HG03280 (cell line): ENCODE measurements at regions not wholly inside any gene's neighbourhood (a gene's known extent, or its start where the extent isn't known, plus 50 kb on each side); places are given as distances from the start of the nearest gene placed in this dataset.

ENCODE experiments used
- ATAC-seq: cut with Tn5 transposase; IDR thresholded peaks from one replicate; pipeline ENCODE4 v1.9.1; 2021; ENCODE audit warnings: mild to moderate bottlenecking, moderate library complexity; ENCODE audit not compliant: unreplicated experiment

DNA sequence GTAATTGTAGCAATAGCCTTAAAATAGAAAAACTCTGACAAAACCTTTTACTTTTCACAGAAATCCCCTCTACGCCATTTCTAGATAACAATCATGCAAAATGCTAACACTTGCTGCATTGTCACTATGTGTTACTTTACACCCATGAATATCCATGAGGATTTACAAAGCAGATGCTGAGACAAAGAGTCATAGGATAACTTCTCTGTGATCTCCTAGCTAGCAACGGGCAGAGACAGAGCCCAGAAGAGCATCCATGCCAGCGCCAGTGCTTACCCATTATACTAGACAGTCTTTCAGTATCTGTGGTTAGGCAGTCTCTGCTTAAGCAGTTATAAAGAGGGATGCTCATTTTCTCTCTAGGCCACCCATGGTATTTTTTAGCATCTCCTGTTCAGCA lies 474.1 kb downstream of the CAAP1 start:
- no peak for ATAC-seq

DNA sequence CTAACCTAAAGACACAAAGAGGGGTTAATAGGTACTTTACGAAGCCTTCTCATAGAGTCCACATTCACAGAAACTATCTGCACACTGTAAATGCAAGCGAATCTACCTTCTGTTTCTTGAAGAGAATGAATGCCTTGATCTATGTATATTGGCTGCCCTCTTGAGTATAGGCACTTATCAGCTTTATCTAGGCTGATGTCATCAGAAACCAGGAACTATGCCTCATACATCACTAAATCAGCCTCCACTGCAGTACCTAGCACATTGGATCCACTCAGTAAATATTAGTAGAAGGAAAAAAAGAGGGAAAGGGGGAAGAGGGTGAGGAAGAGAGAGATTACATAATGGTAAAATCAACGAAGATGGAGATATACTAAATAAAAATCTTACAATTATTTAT lies 477.1 kb downstream of the CAAP1 start:
- no peak for ATAC-seq

DNA sequence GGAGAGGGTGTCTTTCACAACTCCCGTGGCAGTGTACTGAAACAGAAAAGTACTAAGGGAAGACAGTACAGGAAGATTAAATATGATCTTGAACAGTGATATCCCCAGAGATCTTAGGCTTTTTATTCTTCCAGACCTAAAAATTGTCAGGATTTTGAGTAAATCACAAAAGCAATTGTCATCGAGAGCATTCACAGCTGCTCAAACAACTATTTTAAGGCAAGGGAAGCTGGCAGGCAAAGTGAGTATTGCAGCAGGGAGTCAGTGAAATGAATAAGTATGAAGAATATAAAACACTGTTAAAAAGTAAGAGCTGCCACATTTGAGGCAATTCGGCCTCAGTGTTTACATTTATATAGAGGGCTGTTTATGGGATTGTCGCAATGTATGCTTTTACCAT lies 479.0 kb downstream of the CAAP1 start:
- no peak for ATAC-seq

DNA sequence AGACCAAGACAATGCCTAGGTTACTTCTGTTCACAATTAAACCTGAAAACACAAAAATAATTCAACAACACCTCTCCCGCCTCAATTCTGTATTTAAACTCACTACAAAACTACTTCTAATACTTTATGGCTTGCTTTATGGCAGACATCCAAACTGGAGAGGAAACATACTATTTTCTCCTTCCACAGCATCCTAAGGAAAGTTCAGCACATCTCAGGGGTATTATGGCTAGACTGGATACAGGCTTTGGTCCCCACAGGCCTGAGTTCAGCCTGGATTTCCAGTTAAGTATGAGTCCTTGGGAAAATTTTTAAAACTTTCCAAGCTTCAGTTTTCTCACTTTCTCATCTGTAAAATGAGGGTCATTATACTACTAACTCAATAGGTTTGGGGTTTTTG lies 480.2 kb downstream of the CAAP1 start:
- no peak for ATAC-seq

DNA sequence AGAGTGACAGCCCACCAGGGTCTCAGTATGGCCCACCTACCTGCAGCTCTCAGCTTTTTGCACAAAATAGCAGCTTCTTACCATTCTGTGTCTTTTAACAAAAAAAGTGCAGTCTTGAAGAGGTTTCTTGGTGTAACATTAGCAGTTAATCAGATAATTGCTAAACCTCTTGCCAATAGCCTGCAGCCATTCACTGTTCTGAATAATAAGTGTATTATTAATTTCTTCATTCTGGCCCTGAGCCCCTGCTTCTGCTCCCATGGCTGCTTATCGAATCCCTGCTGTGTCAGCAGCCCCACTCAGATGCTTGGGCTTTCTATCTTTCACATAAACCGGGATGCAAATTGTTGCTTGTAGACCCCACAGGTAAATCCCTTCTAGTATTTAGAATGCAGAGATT lies 485.9 kb downstream of the CAAP1 start:
- ATAC-seq: no peak

DNA sequence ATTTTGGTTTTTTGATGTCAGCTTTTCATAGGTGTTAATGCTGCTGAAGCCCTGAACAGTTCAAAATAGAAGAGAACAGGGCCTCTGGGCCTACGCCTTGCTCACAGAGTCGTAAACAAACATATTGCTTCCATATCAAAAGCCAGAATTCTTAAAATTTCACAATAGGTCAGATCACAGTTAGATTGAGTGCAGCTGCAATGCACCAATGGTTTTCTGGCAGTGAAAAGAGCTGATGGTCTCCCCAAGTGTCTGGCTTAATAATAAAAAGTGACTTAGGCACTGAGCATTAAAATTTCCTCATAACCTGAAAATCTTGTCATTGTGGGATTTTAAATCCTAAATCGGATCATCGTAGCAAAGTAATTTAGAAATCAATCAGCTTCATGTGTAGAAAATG lies 493.0 kb downstream of the CAAP1 start:
- ATAC-seq: no peak

DNA sequence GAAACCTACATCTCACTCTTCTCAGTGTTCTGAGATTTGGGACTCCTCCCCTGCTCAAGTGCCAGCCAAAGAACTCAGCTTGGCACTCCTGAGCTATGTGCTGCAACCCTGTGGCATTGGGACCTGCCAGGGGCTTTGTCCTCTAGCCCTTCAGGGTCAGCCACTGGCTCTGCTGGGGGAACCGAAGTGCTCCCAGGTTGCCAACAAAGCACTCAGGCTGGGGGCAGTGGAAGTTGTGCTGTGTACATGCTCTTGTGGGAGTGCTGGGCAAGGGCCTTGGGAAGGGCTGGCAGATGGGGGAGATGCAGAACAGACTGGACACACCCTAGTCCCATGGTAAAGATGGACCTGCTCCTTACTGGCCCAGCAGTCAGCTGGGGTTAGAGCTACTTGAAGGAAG lies 498.6 kb downstream of the CAAP1 start:
- no peak for ATAC-seq

DNA sequence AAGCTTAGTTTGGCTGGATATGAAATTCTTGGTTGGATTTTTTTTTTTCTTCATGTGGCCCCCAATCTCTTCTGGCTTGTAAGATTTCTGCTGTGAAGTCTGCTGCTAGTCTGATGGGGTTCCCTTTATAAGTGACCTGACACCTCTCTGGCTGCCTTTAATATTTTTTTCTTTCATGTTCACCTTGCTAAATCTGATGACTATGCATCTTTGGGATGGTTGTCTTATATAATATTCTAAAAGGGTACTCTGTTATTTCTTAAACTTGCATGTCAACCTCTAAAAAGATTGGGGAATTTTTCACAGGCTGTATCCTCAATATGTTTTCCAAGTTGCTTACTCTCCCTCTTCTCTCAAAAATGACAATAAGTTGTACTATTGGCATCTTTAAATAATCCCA lies 500.0 kb downstream of the CAAP1 start:
- ATAC-seq: no peak

DNA sequence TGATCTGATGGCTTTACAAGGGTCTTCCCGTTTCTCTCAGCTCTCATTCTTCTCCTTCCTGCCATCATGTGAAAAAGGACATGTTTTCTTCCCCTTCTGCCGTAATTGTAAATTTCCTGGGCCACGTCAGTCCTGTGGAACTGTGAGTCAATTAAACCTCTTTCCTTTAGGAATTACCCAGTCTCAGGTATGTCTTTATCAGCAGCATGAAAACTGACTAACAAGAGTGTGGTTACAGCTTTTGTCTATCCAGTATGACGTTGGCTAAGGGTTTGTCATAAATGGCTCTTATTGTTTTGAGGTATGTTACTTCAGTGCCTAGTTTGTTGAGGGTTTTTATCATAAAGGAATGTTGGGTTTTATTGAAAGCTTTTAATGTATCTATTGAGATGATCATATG lies 501.6 kb downstream of the CAAP1 start:
- no peak for ATAC-seq

DNA sequence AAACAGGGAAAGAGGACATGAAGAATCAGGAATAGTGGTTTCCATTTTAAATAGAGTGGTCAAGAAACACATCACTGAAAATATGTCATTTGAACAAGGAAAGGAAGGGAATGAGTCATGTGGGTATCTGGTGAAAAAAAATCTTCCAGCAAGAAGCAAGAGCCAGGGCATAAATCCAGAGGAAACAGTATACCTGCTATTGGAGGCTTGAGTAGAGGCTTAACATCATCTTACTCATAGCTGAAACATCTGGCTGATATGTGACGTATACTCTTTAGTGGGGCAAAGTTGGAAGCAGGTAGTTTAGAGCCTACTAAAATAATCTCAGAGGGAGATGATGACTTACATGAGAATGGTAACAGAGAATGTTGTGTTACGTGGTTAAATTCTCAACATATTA lies 517.2 kb downstream of the CAAP1 start:
- ATAC-seq: no peak

DNA sequence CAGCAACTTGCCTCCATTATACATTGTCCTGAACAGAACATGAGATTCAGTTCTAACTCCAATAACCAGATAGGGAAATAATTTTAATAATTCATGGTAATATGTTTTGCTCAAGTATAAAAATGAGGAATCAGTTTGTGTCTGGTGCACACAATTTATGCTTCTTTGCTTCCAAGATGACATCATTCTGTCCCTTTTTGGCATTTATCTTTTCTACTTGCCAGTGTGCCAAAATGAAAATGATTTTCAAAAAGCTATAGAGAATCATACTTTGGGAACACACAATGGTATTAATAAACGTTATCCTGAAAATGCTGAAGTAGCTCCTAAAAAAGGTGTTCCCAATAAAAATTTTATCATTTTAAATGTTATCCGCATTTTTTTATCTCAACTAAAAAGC lies 519.0 kb downstream of the CAAP1 start:
- ATAC-seq: no peak

DNA sequence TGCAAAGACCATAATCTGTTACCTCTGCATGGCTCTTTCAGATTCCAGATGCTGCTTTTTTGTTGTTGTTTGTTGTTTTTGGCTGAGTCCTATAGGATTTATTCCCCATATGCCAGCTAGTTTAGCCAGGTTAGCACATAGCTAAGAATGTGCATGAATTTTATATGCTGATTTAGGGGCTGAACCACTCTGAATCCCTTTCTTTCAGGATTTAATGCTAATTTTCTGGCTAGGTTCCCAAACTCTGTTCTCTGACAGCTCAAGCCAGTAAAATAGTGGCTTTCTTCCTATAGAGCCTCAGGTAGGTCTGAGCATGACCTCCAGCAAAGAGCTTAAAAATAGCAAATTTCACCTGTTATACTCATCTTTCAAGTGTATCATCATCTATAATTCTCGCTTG lies 521.4 kb downstream of the CAAP1 start:
- ATAC-seq: no peak

DNA sequence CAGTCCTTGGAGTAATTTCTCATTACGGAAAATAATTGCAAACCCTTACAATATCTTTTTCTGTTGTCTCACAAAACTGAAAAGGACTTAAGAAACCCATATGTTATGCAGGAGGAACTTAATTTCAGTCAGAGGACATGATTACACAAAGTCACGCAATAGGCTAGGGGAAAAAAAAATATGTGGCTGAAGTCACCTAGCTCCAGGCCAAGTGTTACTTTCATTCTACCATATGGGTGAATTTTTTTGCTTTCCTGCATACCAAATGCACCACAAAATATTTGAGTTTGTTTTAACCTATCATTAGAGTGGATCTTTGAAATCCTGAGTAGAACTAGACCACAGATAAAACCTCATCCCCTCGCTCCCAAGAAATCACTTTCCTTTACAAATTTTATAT lies 523.5 kb downstream of the CAAP1 start:
- ATAC-seq: no peak

DNA sequence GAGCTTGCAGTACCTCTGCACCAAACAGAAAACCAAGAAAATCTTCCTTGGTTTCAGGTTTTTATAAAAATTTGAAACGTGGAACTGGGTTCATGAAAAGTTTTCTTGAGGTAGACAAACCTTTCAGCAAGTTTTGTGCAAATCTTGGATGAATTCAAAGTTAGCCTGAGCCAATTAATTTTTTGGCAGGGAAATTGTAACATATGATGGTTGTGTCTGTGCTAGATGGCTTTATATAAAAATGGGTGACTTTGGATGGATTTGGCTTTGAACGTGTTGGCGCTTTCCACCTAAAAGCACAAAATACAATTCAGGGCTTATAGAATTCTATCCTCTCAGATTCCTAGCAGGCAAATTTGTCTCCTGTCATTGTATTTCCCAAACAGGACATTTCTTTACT lies 524.4 kb downstream of the CAAP1 start:
- ATAC-seq: no peak

DNA sequence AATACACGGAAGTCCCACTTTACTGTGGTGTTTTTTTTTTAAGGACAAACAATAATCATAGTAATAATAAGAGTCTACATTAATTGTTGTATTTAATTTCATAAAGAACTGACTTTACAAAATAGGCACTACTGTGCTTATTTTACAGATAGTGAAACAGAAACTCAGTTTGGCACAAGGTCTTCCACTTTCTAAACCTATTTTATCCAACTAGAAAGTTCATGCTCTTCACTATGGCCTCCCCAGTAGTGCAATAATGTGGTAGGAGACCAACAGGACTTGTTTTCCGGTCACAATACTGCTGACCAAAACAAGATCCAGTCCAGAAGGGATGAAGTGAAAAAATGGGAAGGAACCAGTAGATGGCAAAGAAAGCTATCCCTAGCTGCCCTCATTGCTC lies 531.6 kb downstream of the CAAP1 start:
- no peak for ATAC-seq

DNA sequence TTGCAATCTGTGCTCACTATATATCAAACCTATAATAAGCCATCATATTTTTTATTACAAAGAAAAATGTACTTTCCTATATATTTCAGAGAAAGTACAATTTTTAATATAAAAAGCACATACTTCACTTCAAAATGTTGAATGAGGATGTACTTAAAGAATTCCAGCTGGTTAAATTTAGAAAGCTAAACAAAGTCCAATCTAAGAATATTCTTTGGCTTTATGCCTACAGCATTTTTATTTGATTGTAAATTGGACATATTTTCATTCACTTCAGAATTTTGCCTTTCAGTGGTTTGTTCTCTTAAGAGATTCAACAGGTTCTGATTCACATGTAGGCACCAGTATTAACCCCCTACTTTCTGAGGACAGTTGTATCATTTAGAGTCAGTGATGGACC lies 533.8 kb downstream of the CAAP1 start:
- no peak for ATAC-seq

DNA sequence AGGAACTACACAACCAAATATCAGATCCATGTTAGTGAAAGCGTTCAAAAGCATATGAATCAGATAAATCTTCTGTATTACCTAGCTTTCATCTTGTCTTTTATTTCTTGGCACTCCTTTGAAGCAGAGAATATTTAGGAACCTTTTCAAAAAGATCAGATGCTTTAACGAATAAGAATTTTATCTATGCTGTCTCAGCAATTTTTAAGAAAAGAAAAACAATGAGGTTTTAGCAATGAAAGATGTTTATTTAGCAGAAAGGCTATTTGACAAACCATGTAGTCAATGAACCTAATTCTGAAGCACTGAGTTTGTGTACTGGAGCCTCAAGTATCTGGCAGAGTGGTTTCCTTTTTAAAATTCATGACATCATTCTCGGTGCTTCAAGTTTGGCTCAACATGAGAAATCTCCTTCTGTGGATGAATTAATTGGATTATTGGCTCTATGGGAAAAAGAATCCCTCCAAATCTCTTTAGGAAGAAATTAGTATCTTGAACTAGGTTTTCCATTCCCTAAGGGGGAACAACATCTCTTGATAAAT lies 534.7 kb downstream of the CAAP1 start:
- ATAC-seq: no peak

DNA sequence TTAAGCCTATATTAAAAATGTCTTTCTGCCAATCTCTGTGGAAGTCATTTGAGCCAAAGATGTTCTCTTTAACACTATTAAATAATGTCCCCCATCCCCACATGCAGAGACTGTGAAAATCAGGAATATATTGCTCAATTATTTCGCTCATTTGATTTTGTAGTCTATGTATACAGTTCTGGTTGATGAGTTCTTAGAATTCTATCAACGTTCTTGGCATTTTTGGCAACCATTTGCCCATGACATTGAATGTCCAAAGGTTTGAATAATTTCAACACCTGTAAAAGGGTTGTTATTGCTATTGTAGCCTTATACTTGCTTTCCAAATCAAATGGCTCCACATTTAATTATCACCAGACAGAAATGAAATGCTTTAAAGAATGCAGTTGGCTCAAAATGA lies 536.1 kb downstream of the CAAP1 start:
- ATAC-seq: no peak

DNA sequence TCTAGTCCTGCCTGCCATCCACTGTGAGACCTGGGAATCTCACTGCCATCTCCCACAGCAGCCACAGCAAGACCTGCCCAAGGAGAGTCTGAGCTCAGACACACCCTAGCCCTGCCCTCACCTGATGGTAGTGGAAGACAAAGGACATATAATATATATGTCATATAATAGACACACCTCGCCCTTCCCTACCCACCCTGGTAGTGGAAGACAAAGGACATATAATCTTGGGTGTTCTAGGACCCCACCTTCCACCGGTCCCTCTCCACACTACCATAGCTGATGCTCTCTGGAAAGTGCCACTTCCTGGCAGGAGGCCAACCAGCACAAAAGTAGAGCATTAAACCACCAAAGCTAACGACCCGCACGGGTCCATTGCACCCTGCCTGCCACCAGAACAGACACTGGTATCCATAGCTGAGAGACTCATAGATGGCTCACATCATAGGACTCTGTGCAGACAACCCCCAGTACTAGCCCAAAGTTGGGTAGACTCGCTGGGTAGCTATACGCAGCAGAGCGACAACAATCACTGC lies 545.6 kb downstream of the CAAP1 start:
- ATAC-seq: no peak

DNA sequence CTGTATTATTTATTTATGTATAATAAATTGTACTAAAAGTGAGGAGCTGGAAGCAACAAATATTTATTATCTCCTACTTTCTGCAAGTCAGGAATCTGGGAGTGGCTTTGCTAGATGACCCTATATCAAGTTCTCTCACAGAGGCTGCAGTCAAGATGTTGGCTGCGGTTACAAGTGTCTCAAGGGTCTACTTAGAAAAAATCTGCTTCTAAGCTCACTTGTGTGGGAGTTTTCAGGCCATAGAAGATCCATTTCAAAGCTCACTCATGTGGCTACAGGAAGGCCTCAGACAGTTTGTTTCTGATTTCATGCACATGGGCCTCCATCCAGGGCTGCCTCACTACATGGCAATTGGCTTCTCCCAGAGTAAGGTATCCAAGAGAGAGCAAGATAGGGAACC lies 551.1 kb downstream of the CAAP1 start:
- no peak for ATAC-seq

DNA sequence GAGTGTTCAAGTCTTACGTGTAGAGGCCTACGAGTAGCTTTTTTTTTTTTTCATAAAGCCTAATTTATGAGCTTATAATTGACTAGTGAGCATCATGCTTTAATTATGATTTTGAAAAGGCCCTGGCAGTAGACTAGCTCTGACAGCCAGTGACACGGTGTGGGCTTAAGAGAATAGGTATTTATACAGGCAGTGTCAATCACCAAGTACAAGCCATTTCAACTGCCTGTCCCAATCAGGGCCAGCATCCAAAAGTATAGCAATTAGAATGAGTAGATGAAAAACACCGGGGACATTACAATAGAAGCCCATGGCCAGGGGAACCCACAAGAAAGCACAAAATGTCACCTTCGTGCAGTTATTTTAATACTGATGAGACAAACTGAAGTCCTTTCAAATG lies 552.8 kb downstream of the CAAP1 start:
- no peak for ATAC-seq

DNA sequence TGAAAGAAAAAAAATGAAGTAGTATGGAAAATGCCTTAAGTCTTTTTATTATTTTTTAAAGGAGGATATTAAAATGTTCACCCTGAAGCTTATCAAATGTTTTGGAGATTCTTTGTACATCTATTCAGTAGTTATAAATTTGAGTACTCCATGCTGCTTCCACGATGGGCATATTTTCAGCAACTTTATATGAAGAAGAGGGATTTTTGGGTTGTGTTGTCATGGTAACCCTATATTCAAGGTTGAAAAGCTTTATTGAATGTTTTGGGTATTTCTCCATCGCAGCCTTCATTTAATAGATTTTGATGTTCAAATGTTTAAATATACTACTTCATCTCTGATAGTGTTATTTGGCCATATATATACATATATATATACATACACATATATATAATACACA lies 557.5 kb downstream of the CAAP1 start:
- ATAC-seq: no peak

DNA sequence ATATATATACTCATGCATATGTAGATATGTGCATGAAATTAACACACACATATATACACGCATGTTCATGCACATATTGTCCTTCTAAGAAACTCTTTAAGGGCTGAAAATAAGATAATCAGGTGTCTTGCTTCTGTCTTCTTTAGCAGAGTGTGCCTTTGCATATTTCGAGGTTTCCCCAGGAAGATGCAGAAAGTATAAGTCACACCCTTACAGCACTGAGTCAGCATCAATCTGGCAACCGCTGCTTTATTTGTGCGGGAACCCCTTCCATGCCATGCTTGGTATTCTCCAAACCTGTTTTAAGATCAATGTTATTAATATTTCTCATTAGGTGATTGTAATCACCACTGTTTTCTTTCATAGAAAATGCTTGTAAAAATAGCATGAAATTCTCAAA lies 557.9 kb downstream of the CAAP1 start:
- ATAC-seq: no peak

DNA sequence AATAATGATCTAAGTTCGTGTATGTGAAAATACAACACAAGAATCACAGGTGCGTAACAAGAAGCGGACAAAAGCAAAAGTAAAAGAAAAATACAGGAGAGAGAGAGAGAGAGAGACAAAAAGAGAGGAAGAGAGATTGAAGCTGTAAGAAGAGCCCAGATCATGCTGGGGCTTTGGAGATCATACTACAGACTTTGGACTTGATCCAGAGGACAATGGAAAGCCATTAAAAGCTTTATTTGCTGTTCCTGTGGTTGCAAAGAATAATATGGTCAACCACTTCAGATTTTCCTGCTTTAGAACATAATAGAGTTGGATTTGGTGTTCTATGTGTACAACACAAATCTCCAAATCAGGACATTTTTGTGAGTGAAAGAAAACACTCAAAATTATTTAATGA lies 561.4 kb downstream of the CAAP1 start:
- no peak for ATAC-seq
